Vagina (tissue), 2 donors: ENCODE measurements at regions not wholly inside any gene's neighbourhood (a gene's known extent, or its start where the extent isn't known, plus 50 kb on each side); places are given as distances from the start of the nearest gene placed in this dataset.

Experiments used
- POLR2A ChIP-seq, 2 donors: fragments of 450-650 bp; IDR thresholded peaks; one replicate each; pipeline ENCODE4 v1.6.1; 2017; ENCODE audit warnings: antibody characterized with exemption in 2 of 2, mild to moderate bottlenecking in 2 of 2, moderate library complexity in 2 of 2
- POLR2AphosphoS5 ChIP-seq, 2 donors: sonication (generic); formaldehyde crosslinking; IDR thresholded peaks; one replicate each; pipeline ENCODE4 v1.9.0; 2017; ENCODE audit warnings: antibody characterized with exemption in 2 of 2, mild to moderate bottlenecking in 2 of 2, low read depth in 1 of 2; ENCODE audit not compliant: insufficient read depth in 1 of 2
- TF ChIP-seq, protein P1 (sequence below), 3 experiments: fragments of 450-650 bp in 2 of 3; fragments of 200-600 bp in 1 of 3; sonication (generic) in 1 of 3; IDR thresholded peaks; one replicate each; pipeline ENCODE4 v1.5.1; 2017 to 2019; ENCODE audit warnings: antibody characterized with exemption in 3 of 3, mild to moderate bottlenecking in 2 of 3, moderate library complexity in 2 of 3

GRCh38 chr12:127304751-127305725 lies 961.9 kb upstream of the TMEM132C start:
- TF ChIP-seq, protein P1, sequence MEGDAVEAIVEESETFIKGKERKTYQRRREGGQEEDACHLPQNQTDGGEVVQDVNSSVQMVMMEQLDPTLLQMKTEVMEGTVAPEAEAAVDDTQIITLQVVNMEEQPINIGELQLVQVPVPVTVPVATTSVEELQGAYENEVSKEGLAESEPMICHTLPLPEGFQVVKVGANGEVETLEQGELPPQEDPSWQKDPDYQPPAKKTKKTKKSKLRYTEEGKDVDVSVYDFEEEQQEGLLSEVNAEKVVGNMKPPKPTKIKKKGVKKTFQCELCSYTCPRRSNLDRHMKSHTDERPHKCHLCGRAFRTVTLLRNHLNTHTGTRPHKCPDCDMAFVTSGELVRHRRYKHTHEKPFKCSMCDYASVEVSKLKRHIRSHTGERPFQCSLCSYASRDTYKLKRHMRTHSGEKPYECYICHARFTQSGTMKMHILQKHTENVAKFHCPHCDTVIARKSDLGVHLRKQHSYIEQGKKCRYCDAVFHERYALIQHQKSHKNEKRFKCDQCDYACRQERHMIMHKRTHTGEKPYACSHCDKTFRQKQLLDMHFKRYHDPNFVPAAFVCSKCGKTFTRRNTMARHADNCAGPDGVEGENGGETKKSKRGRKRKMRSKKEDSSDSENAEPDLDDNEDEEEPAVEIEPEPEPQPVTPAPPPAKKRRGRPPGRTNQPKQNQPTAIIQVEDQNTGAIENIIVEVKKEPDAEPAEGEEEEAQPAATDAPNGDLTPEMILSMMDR (IDR thresholded peaks at IDR 0.05), result no peak
- TF ChIP-seq POLR2A (IDR thresholded peaks at IDR 0.05) (no peak), POLR2AphosphoS5 (IDR thresholded peaks at IDR 0.05; ENCODE audit: insufficient read depth in 1 of 2, low read depth in 1 of 2) (no peak)
